Transverse colon (tissue), 4 donors: ENCODE measurements at regions not wholly inside any gene's neighbourhood (a gene's known extent, or its start where the extent isn't known, plus 50 kb on each side); places are given as distances from the start of the nearest gene placed in this dataset.

ENCODE experiments used
- EP300 ChIP-seq: sonication (generic); formaldehyde crosslinking; IDR thresholded peaks from one replicate; pipeline ENCODE4 v1.6.1; 2017; ENCODE audit warnings: antibody characterized with exemption, low read depth
- POLR2A ChIP-seq: fragments of 450-650 bp; IDR thresholded peaks from one replicate; pipeline ENCODE4 v1.6.1; 2016; ENCODE audit warnings: antibody characterized with exemption, mild to moderate bottlenecking, moderate library complexity
- POLR2AphosphoS5 ChIP-seq, 3 donors: sonication (generic); formaldehyde crosslinking; IDR thresholded peaks; one replicate each; pipeline ENCODE4 v1.6.1; 2016; ENCODE audit warnings: antibody characterized with exemption in 3 of 3
- TF ChIP-seq, protein P1 (sequence below), 5 experiments: fragments of 200-600 bp in 3 of 5; fragments of 450-650 bp in 2 of 5; sonication (generic) in 3 of 5; IDR thresholded peaks; 1 replicate in 2 of 5; 2 replicates in 3 of 5; pipeline ENCODE4 v1.5.1; 2016 to 2017; ENCODE audit warnings: antibody characterized with exemption in 5 of 5, inconsistent platforms in 3 of 5, mild to moderate bottlenecking in 2 of 5, moderate library complexity in 1 of 5

DNA sequence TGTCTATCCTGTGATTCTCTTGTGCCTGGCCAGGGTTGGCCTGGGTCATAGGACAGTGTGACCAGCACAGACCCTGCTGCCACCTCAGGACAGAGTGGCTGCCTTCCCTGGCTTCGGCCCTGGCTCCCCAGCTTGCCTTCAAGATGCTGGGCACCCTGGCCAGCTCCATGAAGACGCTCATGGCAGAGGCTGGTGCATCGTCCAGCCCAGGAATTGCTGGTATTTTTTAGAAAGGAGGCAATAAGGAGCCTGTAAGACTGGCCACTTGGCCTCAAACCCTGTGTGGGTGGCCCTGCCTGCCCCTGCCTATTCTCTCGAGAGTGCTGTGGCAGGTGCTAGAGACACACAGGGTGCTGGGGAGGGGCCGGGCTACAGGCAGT lies 70.4 kb upstream of the ACTRT2 start:
- TF ChIP-seq, protein P1, sequence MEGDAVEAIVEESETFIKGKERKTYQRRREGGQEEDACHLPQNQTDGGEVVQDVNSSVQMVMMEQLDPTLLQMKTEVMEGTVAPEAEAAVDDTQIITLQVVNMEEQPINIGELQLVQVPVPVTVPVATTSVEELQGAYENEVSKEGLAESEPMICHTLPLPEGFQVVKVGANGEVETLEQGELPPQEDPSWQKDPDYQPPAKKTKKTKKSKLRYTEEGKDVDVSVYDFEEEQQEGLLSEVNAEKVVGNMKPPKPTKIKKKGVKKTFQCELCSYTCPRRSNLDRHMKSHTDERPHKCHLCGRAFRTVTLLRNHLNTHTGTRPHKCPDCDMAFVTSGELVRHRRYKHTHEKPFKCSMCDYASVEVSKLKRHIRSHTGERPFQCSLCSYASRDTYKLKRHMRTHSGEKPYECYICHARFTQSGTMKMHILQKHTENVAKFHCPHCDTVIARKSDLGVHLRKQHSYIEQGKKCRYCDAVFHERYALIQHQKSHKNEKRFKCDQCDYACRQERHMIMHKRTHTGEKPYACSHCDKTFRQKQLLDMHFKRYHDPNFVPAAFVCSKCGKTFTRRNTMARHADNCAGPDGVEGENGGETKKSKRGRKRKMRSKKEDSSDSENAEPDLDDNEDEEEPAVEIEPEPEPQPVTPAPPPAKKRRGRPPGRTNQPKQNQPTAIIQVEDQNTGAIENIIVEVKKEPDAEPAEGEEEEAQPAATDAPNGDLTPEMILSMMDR (IDR thresholded peaks at IDR 0.05): no peak
- TF ChIP-seq POLR2A (no peak), POLR2AphosphoS5 (IDR thresholded peaks at IDR 0.05) (no peak), EP300 (no peak)
